ENCODE measurements at regions not wholly inside any gene's neighbourhood (a gene's known extent, or its start where the extent isn't known, plus 50 kb on each side); places are given as distances from the start of the nearest gene placed in this dataset.

DNA sequence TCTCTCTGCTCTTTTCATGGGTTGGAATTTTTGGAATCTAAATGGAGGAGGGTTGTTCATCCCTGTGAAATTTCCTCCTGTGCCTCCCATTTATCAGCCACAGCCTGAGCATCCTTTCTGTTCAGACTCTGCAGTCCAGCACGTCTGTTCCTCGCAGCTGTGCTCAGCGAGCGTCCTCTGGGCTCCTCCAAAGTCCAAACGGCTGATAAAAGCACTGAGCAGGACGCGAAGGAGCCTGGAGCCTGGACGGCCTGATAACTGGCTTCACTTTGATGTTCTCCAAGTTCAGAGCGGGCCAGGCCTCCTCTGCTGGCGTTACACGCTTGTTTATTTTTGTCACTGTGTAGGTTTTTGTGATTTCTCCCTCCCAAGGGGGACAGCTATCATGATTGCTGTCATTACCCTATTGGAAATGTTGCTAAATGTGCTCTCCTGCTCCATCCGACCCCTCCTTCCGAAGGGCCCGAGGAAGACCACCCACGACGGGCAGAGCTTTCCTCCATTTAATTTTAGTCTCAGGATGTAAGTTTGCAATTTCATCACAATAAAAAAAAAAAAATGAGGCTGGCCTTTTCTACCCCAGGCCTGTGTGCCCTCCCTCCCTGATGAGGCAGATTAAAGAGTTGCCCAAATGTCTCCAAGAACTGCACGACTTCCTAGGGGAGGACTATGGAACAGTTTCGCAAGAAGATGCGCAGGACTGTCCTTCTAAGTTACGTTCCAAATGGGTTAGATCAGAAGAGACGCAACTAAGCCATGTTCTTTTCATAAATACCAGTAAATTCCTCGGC is 290.5 kb upstream of the FOXF1 start:
- Histone ChIP-seq H3K4me3 (no peak overlapping the region), H3K4me1 (peaks cover 0 to 3% of the 10 kb centered on the region in 2 donors), H3K9me3 (no peaks in the 10 kb centered on the region), H3K27ac (no peak overlapping the region), H3K27me3 (peaks cover 0 to 5% of the 10 kb centered on the region in 2 donors), H3K36me3 (no peaks in the 10 kb centered on the region)
- DNase-seq = peak in 1 of 4 donors; percentile 65
- TF ChIP-seq, protein P1, sequence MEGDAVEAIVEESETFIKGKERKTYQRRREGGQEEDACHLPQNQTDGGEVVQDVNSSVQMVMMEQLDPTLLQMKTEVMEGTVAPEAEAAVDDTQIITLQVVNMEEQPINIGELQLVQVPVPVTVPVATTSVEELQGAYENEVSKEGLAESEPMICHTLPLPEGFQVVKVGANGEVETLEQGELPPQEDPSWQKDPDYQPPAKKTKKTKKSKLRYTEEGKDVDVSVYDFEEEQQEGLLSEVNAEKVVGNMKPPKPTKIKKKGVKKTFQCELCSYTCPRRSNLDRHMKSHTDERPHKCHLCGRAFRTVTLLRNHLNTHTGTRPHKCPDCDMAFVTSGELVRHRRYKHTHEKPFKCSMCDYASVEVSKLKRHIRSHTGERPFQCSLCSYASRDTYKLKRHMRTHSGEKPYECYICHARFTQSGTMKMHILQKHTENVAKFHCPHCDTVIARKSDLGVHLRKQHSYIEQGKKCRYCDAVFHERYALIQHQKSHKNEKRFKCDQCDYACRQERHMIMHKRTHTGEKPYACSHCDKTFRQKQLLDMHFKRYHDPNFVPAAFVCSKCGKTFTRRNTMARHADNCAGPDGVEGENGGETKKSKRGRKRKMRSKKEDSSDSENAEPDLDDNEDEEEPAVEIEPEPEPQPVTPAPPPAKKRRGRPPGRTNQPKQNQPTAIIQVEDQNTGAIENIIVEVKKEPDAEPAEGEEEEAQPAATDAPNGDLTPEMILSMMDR (IDR thresholded peaks at IDR 0.05) = no peak
- ATAC-seq = no peak
- intact Hi-C loops (cut with DNase I) = no loop called here

DNA sequence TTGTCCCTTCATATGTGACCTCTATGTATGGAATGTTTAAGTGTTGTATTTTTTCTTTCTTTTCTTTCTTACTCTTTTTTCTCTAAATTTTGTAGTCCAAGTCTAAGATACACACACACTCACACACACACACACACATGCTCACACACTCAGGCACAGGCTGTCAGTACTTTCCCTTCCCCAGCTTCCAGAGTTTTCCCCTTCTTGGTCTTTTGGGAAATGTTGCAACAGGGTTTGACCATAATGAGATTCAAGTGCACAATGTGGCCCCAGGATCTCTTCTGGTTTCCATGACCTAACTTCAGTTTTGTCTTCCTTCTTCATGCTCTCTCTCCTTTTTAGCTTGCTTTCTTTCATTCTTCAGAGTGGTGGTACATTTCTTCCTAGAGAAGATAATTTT is 289.8 kb upstream of the FOXF1 start:
- DNase-seq = no peak
- Histone ChIP-seq H3K27ac (no peak overlapping the region), H3K4me1 (no peaks in the 10 kb centered on the region), H3K9me3 (no peaks in the 10 kb centered on the region), H3K36me3 (no peaks in the 10 kb centered on the region), H3K4me3 (no peak overlapping the region), H3K27me3 (peaks cover 0 to 5% of the 10 kb centered on the region in 2 donors)
- intact Hi-C loops (cut with DNase I) = no loop called here
- ATAC-seq = no peak
- TF ChIP-seq, protein P1 (IDR thresholded peaks at IDR 0.05) = no peak

DNA sequence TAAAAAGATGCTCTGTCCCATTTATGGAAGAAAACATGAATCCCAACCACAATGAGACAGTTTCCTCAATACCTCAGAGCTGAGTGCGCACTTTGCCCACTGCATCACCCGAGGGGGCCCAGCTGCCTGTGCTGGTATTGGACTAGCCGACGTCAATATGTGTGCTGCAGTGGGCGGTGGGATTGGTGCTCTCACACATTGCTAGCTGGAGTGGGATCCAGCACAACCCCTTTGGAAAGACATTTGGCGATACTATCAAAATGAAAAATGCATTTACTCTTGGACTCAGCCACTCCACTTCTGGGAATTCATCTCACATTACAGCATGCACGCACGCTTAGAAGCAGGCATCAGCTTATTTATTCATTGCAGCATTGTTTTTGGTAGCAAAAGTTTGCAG is 289.2 kb upstream of the FOXF1 start:
- H3K4me3 ChIP-seq = no peak overlapping the region
- H3K27me3 ChIP-seq = peaks cover 0 to 5% of the 10 kb centered on the region in 2 donors
- no peaks in the 10 kb centered on the region for H3K36me3 ChIP-seq
- DNase-seq (no peak), ATAC-seq (no peak)
- intact Hi-C loops (cut with DNase I) = no loop called here
- H3K9me3 ChIP-seq = no peaks in the 10 kb centered on the region
- H3K4me1 ChIP-seq = no peaks in the 10 kb centered on the region
- TF ChIP-seq, protein P1 (IDR thresholded peaks at IDR 0.05) = no peak
- H3K27ac ChIP-seq = no peak overlapping the region

DNA sequence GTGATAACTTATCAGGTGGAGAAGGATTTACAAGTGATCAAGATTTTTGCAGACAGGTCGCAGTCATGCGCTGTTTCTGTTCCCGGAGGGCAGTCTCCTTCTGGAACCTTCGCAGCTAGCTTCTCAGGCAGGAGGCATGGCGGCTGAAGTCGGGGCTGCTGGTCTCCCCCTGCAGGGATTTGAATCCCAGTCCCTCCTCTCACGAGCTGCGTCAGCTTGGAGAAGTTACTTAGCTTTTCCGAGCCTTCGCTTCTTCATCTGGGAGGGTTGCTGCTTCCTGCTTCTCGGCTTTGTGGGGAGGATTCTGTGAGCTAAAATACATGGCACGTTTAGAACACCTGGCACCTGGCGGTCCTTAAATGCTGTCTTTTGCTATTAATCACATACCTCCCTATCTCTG is 287.8 kb upstream of the FOXF1 start:
- no peaks in the 10 kb centered on the region for H3K9me3 ChIP-seq
- H3K27me3 ChIP-seq = peaks cover 0 to 2% of the 10 kb centered on the region in 2 donors
- TF ChIP-seq, protein P1 (IDR thresholded peaks at IDR 0.05) = no peak
- intact Hi-C loops (cut with DNase I) = no loop called here
- no peaks in the 10 kb centered on the region for H3K4me1 ChIP-seq
- ATAC-seq (peak; percentile 23), DNase-seq (no peak)
- H3K4me3 ChIP-seq = no peak overlapping the region
- peak overlapping the region in 1 of 2 donors; percentile 70 for H3K27ac ChIP-seq
- H3K36me3 ChIP-seq = no peaks in the 10 kb centered on the region

DNA sequence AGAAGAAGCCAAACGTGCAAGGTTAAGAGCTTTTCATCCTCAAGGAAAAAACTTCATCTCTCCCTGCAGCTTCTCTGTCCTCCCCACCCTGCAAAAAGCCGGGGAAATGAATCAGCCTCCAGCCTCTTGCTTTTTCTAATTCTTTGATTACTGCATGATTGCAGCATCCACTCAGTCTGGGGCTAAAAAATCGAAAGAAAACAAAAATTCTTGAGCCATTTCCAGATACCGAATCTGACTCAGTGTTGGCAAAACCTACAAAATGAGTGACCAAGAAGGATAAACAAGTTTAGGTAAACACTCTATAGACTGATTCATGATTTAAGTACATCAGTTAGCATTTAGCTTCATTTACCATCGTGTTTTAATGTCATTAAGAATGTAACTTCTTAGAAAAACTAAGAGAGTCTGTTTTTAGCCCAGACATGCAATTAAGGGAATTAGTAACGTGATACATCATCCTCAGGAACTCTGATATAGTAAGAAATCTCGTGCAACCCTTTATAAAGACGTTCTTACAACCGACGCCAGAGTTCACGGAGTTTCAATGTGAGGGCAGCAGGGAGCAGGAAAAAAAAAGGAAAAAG is 287.3 kb upstream of the FOXF1 start:
- H3K9me3 ChIP-seq = no peaks in the 10 kb centered on the region
- TF ChIP-seq, protein P1 (IDR thresholded peaks at IDR 0.05) = no peak
- H3K27me3 ChIP-seq = peaks cover 0 to 7% of the 10 kb centered on the region in 2 donors
- H3K4me1 ChIP-seq = no peaks in the 10 kb centered on the region
- intact Hi-C loops (cut with DNase I) = no loop called here
- H3K27ac ChIP-seq = peak overlapping the region; percentile 2 to 70
- DNase-seq = no peak
- ATAC-seq = peak; percentile 71
- no peaks in the 10 kb centered on the region for H3K36me3 ChIP-seq
- no peak overlapping the region for H3K4me3 ChIP-seq
